ENCODE measurements at regions not wholly inside any gene's neighbourhood (a gene's known extent, or its start where the extent isn't known, plus 50 kb on each side); places are given as distances from the start of the nearest gene placed in this dataset.

- Histone ChIP-seq H2BK15ac (ENCODE audit: low read depth, low read length) (no peak overlapping the region), H3K4me1 (ENCODE audit: control insufficient read depth, insufficient read depth, low read length) (peaks cover 4% of the 10 kb centered on the region; the same call in 1 of the 2 replicates), H3K4ac (ENCODE audit: low read depth, low read length) (no peak overlapping the region), H3K4me2 (ENCODE audit: low read depth, low read length) (no peak overlapping the region), H4K20me1 (ENCODE audit: insufficient read depth, low read length) (no peaks in the 10 kb centered on the region), H3K23ac (ENCODE audit: low read depth, low read length) (no peak overlapping the region), H2AFZ (replicated peaks; ENCODE audit: low read length, poor library complexity) (no peak overlapping the region), H4K91ac (ENCODE audit: insufficient read depth, low read depth, low read length) (no peak overlapping the region), H3K9me3 (ENCODE audit: control insufficient read depth, insufficient read depth, low read length) (no peaks in the 10 kb centered on the region), H2BK20ac (ENCODE audit: low read depth, low read length) (no peak overlapping the region), H2AK5ac (ENCODE audit: low read depth, low read length) (no peak overlapping the region), H3K79me1 (ENCODE audit: low read depth in 1 of 2, low read length in 2 of 2) (no peaks in the 10 kb centered on the region), H3K4me3 (ENCODE audit: insufficient read depth, low read depth, low read length) (no peak overlapping the region), H3K27me3 (ENCODE audit: control insufficient read depth, insufficient read depth, low read length) (no peaks in the 10 kb centered on the region; the same call in none of the 2 replicates), H3K36me3 (ENCODE audit: control insufficient read depth, insufficient read depth, low read length) (no peaks in the 10 kb centered on the region), H3K18ac (ENCODE audit: low read depth, low read length) (no peak overlapping the region), H2AK9ac (replicated peaks; ENCODE audit: low read depth, low read length, poor library complexity) (no peak overlapping the region), H4K5ac (ENCODE audit: low read depth, low read length) (no peak overlapping the region), H3K9ac (ENCODE audit: low read depth, low read length) (no peak overlapping the region), H2BK5ac (ENCODE audit: low read depth, low read length, poor library complexity, severe bottlenecking) (no peak overlapping the region), H3K9me1 (ENCODE audit: insufficient read depth, low read length) (no peaks in the 10 kb centered on the region), H3K56ac (ENCODE audit: extremely low read depth, insufficient read depth, low read length) (no peak overlapping the region), H3K14ac (replicated peaks; ENCODE audit: low read depth, low read length) (no peak overlapping the region), H4K8ac (ENCODE audit: low read depth in 2 of 2, low read length in 2 of 2) (no peak overlapping the region), H2BK120ac (ENCODE audit: low read depth, low read length) (no peak overlapping the region), H3K27ac (ENCODE audit: insufficient read depth, low read length) (no peak overlapping the region)
- in situ Hi-C loops (cut with MboI; ENCODE audit: low sequenced_read_pairs), result no loop called here
- intact Hi-C loops (cut with micrococcal nuclease), result no loop called here
- DNase-seq (no peak), ATAC-seq (ENCODE audit: low read depth) (no peak)
- ChIA-PET POLR2A (ENCODE audit: unreplicated experiment) (no interaction called here), CTCF (no interaction called here)
- dilution Hi-C loops (cut with HindIII; ENCODE audit: low sequenced_read_pairs, unreplicated experiment), result no loop called here
- BruUV-seq (replicated peaks), result no TSS peak
- WGBS, 2 experiments (ENCODE audit: extremely low coverage in 2 of 2, insufficient read length in 1 of 2), result no CpG with 5 or more reads among the region's 1 CpG
- TF ChIP-seq MXI1 (IDR thresholded peaks at IDR 0.05; ENCODE audit: borderline replicate concordance, low read depth, low read length), result no peak
- no peak for TF ChIP-seq MAZ (IDR thresholded peaks at IDR 0.05; ENCODE audit: borderline replicate concordance, low read depth, low read length)
Observed at GRCh38 chr4:41431276-41431675, 106.7 kb upstream of the LIMCH1 start.

Measured in IMR-90 (cell line).